GM18909 (cell line): ENCODE measurements at regions not wholly inside any gene's neighbourhood (a gene's known extent, or its start where the extent isn't known, plus 50 kb on each side); places are given as distances from the start of the nearest gene placed in this dataset.

Experiments used
- ATAC-seq: cut with Tn5 transposase; IDR thresholded peaks from one replicate; pipeline ENCODE4 v1.9.1; 2021; ENCODE audit warnings: mild to moderate bottlenecking; ENCODE audit not compliant: unreplicated experiment, poor library complexity

DNA sequence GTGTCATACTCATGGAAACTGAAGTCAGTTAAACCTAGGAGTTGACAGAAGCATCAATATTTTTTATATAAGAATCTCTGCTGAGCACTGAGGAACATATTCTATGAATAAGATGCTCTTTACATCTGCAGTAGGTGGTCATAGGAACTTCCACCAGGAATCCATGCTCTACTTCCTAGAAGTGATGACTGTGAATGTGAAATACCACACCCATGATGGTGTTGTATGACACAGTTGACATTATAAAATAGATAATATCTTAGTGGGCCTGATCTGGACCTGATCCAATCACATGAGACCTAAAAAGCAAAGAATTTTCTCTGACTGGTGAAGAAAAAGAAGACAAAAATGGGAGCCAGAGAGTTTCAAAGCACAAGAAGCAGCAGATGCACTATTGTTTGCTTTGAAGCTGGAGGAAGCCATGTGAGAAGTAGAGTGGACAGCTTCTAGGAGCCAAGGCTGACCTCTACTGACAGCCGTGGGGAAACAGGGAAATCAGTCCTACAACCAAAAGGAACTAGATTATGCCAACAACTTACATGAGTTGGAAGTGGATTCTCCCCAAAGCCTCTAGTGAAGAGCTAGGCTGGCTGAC, 68.6 kb upstream of the HS3ST1 start:
- ATAC-seq = no peak

DNA sequence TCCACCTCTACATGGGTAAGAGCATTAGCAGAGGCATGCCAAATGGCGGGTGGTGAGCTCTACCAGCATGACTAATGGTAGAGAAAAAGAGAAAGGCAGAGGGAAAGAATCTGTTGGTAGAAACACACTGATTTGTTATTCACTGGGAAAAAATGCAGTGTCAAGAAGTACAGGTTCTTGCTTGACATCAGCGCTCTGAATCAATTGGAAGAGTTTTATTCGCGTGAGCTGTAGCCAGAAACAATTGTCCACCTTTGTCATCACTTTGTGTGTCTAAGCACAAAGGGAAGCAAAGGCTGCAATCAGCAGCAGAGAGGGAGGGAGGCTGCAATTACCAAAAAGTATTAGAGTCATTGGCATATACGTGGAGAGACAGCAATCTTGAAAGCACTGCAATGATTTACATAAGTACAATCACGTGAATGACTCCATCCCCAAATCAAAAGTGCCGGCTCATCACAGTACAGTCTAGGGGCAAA, 67.7 kb upstream of the HS3ST1 start:
- ATAC-seq = no peak

DNA sequence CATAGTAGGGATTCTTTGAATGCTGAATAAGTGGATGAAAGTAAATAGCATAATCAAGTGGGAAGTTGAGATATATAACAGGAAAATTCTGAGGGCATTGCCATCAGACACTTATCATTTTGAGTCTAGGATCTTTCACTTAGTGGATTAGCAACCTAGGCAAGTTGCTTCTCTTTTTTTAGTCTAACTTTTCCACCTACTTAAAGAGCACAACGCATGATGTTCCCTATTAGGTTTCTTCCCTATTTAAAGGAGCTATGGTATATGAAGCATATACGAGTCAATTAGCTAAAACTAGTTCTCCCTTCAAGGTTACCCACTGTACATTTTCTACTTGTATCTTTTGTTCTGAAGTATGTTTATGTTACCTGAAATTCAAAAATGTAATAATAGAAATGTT, 67.1 kb upstream of the HS3ST1 start:
- ATAC-seq = no peak

DNA sequence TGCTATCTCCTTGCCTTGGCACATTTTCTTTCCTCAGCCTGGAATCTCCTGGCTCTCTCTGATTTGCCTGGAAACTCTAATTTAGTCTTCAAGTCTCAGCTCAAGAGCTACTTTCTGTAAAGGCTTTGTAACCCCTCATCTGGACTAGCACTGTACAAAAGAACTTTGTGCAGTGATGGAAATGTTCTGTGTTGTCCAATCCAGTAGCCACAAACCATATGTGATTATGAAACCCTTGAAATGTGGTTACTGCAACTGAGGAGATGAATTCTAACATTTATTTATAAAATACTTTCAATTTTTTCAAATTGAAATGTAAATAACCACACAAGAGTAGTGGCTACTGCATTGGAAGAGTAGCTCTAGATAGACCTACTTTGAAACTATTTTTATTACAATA, 66.6 kb upstream of the HS3ST1 start:
- ATAC-seq = no peak

DNA sequence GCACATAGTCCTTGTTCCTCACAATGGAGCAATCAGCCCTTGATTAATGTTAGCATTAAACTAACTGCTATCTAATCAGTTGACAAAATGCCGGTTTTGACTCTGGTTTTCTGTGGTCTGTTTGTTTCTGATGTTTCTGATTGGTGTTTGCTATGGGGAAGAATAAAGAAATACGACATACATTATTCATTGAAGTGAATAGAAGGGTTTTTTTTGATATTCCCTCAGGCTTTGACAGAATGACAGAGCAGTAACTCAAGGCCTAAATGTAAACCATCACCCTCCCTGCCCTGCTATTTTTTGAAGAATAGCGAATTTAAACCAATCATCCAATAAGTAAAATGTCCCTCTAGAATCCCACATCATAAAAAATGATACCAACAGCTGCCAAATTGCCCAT, 65.5 kb upstream of the HS3ST1 start:
- ATAC-seq = no peak

DNA sequence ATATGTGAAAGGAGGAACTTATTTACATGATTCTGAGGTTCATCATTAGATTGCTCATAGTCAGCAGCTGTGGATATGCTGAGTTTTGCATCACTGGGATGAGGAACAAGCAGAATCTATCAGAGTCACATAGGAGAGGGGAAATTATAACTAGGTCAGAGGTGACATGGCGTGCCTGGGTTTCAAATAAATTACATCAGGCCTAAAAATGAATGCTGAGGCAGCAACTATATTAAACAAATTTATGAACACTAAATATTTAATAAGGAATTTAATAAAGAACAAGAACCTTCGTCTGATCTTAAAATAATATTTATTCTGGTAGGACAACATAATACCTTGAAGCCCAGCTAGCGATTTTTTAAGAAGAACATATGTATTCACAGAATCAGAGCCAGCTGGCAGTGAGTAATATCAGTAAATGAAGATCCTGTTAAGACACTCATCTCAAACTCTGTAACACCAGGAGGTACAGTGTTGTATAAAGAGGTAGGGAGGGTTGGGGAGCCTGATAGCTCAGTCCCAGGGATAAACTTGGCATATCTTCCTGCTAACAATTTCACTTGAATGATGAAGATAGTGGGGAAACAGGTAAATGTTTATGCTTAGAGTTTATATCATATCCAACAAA, 60.9 kb upstream of the HS3ST1 start:
- ATAC-seq = no peak

DNA sequence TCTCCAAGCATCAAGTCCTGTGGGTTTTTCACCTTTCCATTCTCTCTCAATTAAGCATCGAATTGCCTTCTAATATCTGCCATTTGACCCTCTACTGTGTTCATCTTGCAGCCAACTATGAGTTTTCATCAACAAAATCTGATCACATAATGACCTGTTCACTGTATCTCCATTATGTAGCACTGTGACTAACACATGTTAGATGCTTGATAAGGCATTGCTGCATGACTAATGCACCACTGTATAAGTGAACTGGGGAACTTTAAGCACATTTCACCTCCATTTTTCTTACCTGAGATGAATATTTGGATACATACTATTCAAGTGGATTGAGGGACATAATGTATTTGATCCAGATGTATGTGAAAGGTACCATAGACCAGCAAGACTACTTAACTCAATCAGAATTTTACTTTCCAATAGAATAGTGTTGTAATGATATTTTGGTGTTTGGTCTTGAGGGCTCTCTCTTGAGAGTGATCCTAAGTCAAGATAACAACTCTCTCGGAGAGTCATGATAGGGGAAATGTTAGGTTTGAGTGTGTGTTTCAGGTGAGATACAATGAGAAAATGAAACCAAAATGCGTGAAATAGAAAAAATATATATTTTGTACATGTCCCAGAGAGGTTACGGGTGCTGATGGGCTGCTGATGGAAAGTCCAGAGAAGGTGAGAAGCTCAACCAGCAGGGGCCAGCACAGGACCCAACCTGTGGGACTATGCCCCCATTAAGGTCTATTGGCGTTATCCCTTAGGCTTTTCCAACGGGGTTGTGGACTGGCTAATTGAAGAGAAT, 60.2 kb upstream of the HS3ST1 start:
- ATAC-seq = no peak

DNA sequence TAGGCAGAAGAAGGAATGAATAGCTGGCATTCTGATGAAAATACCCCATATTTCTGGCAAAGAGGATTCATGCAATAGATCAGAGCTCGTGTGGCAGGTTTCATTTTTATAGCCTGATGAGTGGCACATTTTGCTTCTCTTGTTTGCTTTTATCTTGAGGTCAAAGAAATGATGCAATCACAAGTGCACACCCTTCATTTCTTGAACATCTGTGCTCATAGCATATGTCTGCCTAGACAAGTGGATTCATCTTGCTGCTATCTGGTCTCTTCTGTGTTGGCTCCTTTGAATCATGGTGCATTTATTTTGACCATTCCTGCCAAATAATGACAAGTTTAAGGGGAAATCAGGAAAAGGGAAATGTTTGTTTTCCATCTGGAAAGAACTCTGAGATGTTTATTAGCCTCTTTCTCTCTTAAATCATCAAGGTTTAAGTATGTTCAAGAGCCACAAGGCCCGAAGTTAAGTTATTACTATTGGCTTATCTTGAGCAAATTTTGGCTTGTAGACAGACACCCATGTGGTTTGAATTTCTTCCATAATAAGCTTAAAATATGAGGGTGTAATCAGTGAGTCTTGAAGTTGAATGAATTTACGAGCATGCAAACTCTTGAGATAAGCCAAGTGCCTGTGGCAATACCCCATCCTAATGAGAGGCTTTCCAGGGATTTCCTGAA, 59.3 kb upstream of the HS3ST1 start:
- ATAC-seq = no peak

DNA sequence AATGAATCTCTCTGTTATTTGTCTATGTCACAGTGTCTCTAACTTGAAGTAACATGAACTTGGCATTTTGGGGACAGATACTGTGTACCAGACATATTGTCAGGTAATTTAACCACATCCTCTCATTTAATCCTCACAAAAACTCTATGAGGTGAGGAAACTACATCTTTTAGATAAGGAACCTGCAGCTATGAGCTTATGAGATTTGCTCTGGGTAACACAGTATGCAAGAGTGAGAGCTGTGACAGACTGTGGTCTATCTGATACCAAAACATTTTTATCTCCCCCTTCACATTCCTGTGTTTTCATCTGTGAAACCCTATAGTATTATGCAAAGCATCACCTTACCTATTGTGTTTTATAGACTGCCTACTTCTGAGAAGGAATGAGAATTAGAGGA, 58.4 kb upstream of the HS3ST1 start:
- no peak for ATAC-seq

DNA sequence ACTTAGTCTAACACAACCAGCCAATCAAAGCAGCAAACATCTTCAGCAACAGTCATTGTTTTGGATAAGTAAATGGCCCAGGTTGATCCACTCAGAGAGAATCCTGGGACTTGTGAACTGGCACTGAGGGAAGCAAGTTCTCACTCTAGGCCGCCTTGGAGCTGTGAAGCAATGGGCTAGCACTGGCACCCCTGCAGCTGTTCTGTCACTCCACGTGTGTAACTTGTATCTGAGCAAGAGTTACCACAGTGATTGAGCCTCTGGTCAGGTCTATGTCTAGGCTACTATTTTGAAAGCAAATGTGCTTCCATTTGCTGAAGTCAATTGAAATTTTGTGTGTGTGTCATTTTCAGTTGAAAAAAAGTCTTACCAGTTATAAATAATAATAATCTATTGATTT, 57.2 kb upstream of the HS3ST1 start:
- no peak for ATAC-seq

DNA sequence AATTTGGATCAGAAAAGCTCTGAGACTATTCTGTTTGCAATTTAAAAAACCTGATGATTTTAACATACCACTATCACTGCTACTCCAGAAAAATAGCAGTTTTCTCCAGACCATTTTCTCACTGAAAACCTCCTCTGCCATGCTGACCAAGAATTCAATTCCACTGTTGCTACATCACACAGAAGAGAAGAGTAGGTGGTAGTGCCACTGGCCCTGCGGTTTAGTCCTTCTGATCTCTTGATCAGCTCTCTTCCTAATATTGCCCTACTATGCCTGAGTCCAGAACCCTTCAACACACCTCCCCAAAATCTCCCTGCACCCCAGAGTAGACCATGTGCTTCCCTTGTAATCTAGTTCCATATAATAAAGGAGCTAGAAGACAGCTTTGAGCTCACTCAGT, 55.8 kb upstream of the HS3ST1 start:
- no peak for ATAC-seq

DNA sequence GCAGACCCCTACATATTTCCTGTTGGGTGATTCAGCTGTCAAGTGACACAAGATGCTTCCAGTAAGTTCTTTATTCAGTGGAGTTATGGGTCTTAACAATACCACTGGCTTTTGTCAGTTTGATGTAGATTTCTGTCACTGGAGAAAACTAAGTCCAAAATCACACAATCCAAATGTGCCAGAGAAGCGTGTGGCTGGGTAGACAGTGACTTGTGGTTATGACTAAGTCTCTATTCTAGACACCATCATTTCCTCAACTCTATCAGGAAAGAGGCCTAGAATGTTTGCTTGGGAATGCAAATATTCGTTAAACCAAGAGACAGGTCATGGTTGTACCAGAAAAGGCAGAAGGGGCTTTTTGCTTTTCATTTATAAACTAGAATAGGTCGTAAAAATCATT, 54.4 kb upstream of the HS3ST1 start:
- no peak for ATAC-seq

DNA sequence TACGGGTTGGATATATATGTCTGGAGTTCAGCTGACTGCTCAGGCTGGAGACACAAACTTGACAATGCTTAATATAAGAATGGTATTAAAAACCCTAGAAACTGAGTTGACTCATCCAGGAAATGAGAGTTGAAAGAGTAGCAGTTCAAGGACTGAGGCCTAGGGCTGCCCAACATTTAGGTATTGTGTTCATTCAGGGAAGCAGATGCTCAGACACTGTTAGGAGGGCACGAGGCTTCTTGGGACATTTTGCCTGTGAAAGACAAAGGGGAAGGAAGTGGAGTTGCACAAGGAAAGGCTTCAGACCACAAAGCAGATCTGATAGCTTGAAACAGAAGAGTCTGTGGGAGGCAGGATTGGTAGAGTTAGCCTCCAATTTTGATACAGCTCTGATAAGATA, 52.0 kb upstream of the HS3ST1 start:
- peak; percentile 95 for ATAC-seq
